ENCODE measurements at regions not wholly inside any gene's neighbourhood (a gene's known extent, or its start where the extent isn't known, plus 50 kb on each side); places are given as distances from the start of the nearest gene placed in this dataset.
"Not testable (repeated sequence)": the region's sequence is repeated elsewhere in the genome, so short reads cannot be mapped to it uniquely, and the experiment has no call there.

- POLR2A ChIA-PET, result no interaction called here
- no peak for DNase-seq (ENCODE audit: extremely low spot score)
- CTCF ChIA-PET, result interaction anchor here (1.3 kb wide), 1 partner anchor 9 kb away, joined by 3 read pairs; no protein-coding TSS in a partner anchor
- TF ChIP-seq CTCF (IDR thresholded peaks at IDR 0.05; ENCODE audit: control extremely low read depth, extremely low read depth, low read depth, missing control alignments), result no peak
Measured at GRCh38 chr14:104267895-104268294, 129.5 kb downstream of the KIF26A start.

GRCh38 chr14:104268295-104268694 is 129.9 kb downstream of the KIF26A start:
- ChIA-PET POLR2A (no interaction called here), CTCF (interaction anchor here (1.3 kb wide), 1 partner anchor 9 kb away, joined by 3 read pairs; no protein-coding TSS in a partner anchor)
- no peak for DNase-seq (ENCODE audit: extremely low spot score)
- TF ChIP-seq CTCF (IDR thresholded peaks at IDR 0.05; ENCODE audit: control extremely low read depth, extremely low read depth, low read depth, missing control alignments), result no peak

- no peak for DNase-seq (ENCODE audit: extremely low spot score)
- POLR2A ChIA-PET, result no interaction called here
- CTCF ChIA-PET, result interaction anchor here (1.3 kb wide), 1 partner anchor 8 kb away, joined by 3 read pairs; no protein-coding TSS in a partner anchor
- no peak for TF ChIP-seq CTCF (IDR thresholded peaks at IDR 0.05; ENCODE audit: control extremely low read depth, extremely low read depth, low read depth, missing control alignments)
Measured at GRCh38 chr14:104268725-104269436, 130.5 kb downstream of the KIF26A start.

- CTCF ChIA-PET, result not testable (repeated sequence)
Measured at GRCh38 chr14:104269511-104270241, 131.3 kb downstream of the KIF26A start.

GRCh38 chr14:104271391-104271790 is 133.0 kb downstream of the KIF26A start:
- POLR2A ChIA-PET, result no interaction called here
- DNase-seq (ENCODE audit: extremely low spot score), result no peak
- no peak for TF ChIP-seq CTCF (IDR thresholded peaks at IDR 0.05; ENCODE audit: control extremely low read depth, extremely low read depth, low read depth, missing control alignments)
- CTCF ChIA-PET, result no interaction called here

More at GRCh38 chr14:104269511-104270241, 131.3 kb downstream of the KIF26A start:
- POLR2A ChIA-PET; DNase-seq (ENCODE audit: extremely low spot score): not testable (repeated sequence)

- POLR2A ChIA-PET, result no interaction called here
- CTCF ChIA-PET, result interaction anchor here (0.9 to 1.9 kb wide), 2 partner anchors 11 to 16 kb away, joined by 3 to 6 read pairs; no protein-coding TSS in a partner anchor
- TF ChIP-seq CTCF (IDR thresholded peaks at IDR 0.05; ENCODE audit: control extremely low read depth, extremely low read depth, low read depth, missing control alignments), result no peak
- DNase-seq (ENCODE audit: extremely low spot score), result no peak
Measured at GRCh38 chr14:104274806-104275205, 136.4 kb downstream of the KIF26A start.
